ENCODE measurements at regions not wholly inside any gene's neighbourhood (a gene's known extent, or its start where the extent isn't known, plus 50 kb on each side); places are given as distances from the start of the nearest gene placed in this dataset.

- DNase-seq (ENCODE audit: low spot score) (no peak), ATAC-seq (no peak)
- no peaks in the 10 kb centered on the region for H3K4me1 ChIP-seq (ENCODE audit: insufficient read depth)
- no peak overlapping the region for H3K27ac ChIP-seq (ENCODE audit: low read depth)
- peaks cover 19% of the 10 kb centered on the region for H3K9me2 ChIP-seq (ENCODE audit: insufficient read depth)
- H3K4me2 ChIP-seq, result no peak overlapping the region
- peaks cover 3% of the 10 kb centered on the region for H3K27me3 Mint-ChIP-seq (ENCODE audit: insufficient read depth, low read depth, poor library complexity)
- H3K27ac Mint-ChIP-seq, result no peak overlapping the region
- H2AFZ ChIP-seq, result no peak overlapping the region
- TF ChIP-seq EZH2phosphoT487 (IDR thresholded peaks at IDR 0.05; ENCODE audit: unreplicated experiment) (no peak), JUNB (IDR thresholded peaks at IDR 0.05; ENCODE audit: unreplicated experiment) (no peak), NANOG (IDR thresholded peaks at IDR 0.05; ENCODE audit: borderline replicate concordance) (no peak), STAT1 (IDR thresholded peaks at IDR 0.05; ENCODE audit: unreplicated experiment) (no peak), ETS1 (IDR thresholded peaks at IDR 0.05) (no peak), POLR2AphosphoS5 (IDR thresholded peaks at IDR 0.05; ENCODE audit: low read depth) (no peak), ZNF114 (CRISPR knock-in tag; IDR thresholded peaks at IDR 0.05) (no peak), REST (IDR thresholded peaks at IDR 0.05; ENCODE audit: unreplicated experiment) (no peak), CTCF (conservative IDR thresholded peaks at IDR 0.05; ENCODE audit: low read depth in 2 of 2) (no peak), EZH2 (IDR thresholded peaks at IDR 0.05; ENCODE audit: low read depth, unreplicated experiment) (no peak), CREB1 (CRISPR knock-in tag; IDR thresholded peaks at IDR 0.05; ENCODE audit: low read depth) (no peak), ZNF462 (CRISPR knock-in tag; IDR thresholded peaks at IDR 0.05) (no peak)
- H3K27me3 ChIP-seq (ENCODE audit: insufficient read depth), result no peaks in the 10 kb centered on the region
- H3K4me3 Mint-ChIP-seq, result no peak overlapping the region
- no peak overlapping the region for H3K4me3 ChIP-seq
- H3K79me2 ChIP-seq (replicated peaks; ENCODE audit: insufficient read depth), result no peaks in the 10 kb centered on the region
- H3F3A ChIP-seq (replicated peaks; ENCODE audit: low read depth), result peaks cover 30% of the 10 kb centered on the region
- no peaks in the 10 kb centered on the region for H3K36me3 ChIP-seq (ENCODE audit: insufficient read depth)
- peaks cover 13% of the 10 kb centered on the region; the same call in 2 of the 3 replicates for H3K36me3 Mint-ChIP-seq (ENCODE audit: low read depth)
- H3K4me1 Mint-ChIP-seq, result no peaks in the 10 kb centered on the region
- peaks cover 31% of the 10 kb centered on the region for H3K9me3 Mint-ChIP-seq
- H4K20me1 ChIP-seq (replicated peaks; ENCODE audit: insufficient read depth), result no peaks in the 10 kb centered on the region
Observed at GRCh38 chr18:39805218-39805617, 2149.8 kb upstream of the PIK3C3 start.

All from GM23338 (cell line).